HG03354 (cell line): ENCODE measurements at regions not wholly inside any gene's neighbourhood (a gene's known extent, or its start where the extent isn't known, plus 50 kb on each side); places are given as distances from the start of the nearest gene placed in this dataset.
"Not testable (repeated sequence)": the region's sequence is repeated elsewhere in the genome, so short reads cannot be mapped to it uniquely, and the experiment has no call there.

Experiments used
- ATAC-seq: cut with Tn5 transposase; IDR thresholded peaks from one replicate; pipeline ENCODE4 v1.9.1; 2021; ENCODE audit warnings: mild to moderate bottlenecking; ENCODE audit not compliant: unreplicated experiment, poor library complexity, severe bottlenecking

- no peak for ATAC-seq
Observed at GRCh38 chr10:131363416-131363815, 51.9 kb upstream of the TCERG1L start.

- ATAC-seq = no peak
Observed at GRCh38 chr10:131371571-131371970, 60.0 kb upstream of the TCERG1L start.

- ATAC-seq = no peak
Observed at GRCh38 chr10:131381576-131381975, 70.1 kb upstream of the TCERG1L start.

- ATAC-seq = not testable (repeated sequence)
Observed at GRCh38 chr10:131385161-131385872, 73.8 kb upstream of the TCERG1L start.

GRCh38 chr10:131387018-131387529 is 75.6 kb upstream of the TCERG1L start:
- ATAC-seq = no peak

- no peak for ATAC-seq
Observed at GRCh38 chr10:131391936-131392335, 80.4 kb upstream of the TCERG1L start.

- no peak for ATAC-seq
Observed at GRCh38 chr10:131396121-131397050, 84.9 kb upstream of the TCERG1L start.

GRCh38 chr10:131398166-131398565 is 86.6 kb upstream of the TCERG1L start:
- ATAC-seq = no peak

- ATAC-seq = no peak
Observed at GRCh38 chr10:131399981-131400380, 88.5 kb upstream of the TCERG1L start.

GRCh38 chr10:131400513-131400912 is 89.0 kb upstream of the TCERG1L start:
- ATAC-seq = no peak

GRCh38 chr10:131402771-131403650 is 91.5 kb upstream of the TCERG1L start:
- no peak for ATAC-seq

- ATAC-seq = no peak
Observed at GRCh38 chr10:131403936-131404335, 92.4 kb upstream of the TCERG1L start.

GRCh38 chr10:131404886-131405285 is 93.4 kb upstream of the TCERG1L start:
- ATAC-seq = no peak

- no peak for ATAC-seq
Observed at GRCh38 chr10:131406676-131407392, 95.3 kb upstream of the TCERG1L start.

GRCh38 chr10:131418681-131419080 is 107.2 kb upstream of the TCERG1L start:
- no peak for ATAC-seq

- no peak for ATAC-seq
Observed at GRCh38 chr10:131419797-131420196, 108.3 kb upstream of the TCERG1L start.

GRCh38 chr10:131420867-131421266 is 109.3 kb upstream of the TCERG1L start:
- ATAC-seq = no peak

GRCh38 chr10:131421381-131421780 is 109.9 kb upstream of the TCERG1L start:
- no peak for ATAC-seq

- no peak for ATAC-seq
Observed at GRCh38 chr10:131422731-131423130, 111.2 kb upstream of the TCERG1L start.
